LoVo (cell line): ENCODE measurements at regions not wholly inside any gene's neighbourhood (a gene's known extent, or its start where the extent isn't known, plus 50 kb on each side); places are given as distances from the start of the nearest gene placed in this dataset.
"Not testable (repeated sequence)": the region's sequence is repeated elsewhere in the genome, so short reads cannot be mapped to it uniquely, and the experiment has no call there.

Source experiments
- DNase-seq: peaks from one replicate; pipeline ENCODE4 v3.0.0-alpha.2; 2016; ENCODE audit warnings: low spot score

DNA sequence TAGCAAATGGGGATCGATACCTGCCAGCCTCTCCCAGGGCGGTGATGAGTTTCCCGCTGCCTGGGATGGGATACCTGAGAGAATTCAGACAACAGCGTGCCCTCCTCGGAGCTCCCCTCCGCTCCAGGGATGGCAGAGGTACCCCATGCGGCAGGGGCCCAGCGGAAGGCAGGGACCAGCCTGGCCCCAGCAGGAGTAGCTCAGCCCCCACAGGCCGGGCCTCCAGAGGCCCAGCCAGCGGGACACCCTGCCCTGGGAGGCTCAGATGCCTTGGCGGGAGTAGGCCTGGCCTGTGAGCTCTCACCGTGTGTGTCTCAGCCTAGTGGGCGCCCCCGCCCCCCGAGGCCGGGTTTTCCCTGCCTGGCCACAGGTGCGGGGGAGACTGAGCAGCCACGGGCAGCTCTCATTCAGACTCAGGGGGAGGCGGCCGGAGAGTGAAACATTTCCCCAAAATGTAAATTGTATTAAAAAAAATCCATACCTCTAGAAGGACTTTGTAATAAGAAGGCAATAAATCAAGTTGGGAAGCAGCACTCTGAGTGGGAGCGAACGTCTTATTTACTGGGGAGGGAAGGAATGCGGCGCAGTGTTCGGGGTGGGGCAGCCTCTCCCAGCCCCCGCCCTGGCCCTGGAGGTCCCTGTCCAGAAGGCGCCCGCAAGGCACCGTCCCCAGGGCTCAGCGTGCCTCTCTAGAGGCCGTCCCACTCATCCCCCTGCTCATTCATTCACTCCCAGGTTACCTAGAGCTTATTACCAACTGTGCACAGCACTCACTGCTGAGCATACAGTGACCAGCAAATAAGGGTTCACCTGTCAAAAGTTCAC is 888.0 kb downstream of the BRD1 start:
- DNase-seq = no peak

DNA sequence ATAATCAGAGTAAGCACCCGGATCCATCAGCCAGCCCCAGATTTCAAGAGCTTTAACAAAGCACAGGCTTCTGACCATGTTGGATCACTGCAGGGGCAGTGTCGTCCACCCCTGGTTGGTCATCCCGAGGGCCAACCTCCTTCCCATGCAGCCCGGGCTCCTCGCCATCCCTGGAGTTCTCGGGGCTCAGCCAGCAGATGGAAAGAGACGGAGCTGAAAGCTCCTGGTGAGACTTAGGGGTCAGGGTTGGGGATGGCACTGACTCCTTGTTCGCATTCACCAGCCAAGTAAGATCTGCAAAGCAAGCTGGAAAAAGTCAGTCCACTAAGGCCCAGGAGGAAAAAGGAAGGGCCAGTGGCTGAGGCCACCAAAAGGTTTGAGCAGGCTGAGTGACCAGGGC is 888.9 kb downstream of the BRD1 start:
- DNase-seq = no peak

DNA sequence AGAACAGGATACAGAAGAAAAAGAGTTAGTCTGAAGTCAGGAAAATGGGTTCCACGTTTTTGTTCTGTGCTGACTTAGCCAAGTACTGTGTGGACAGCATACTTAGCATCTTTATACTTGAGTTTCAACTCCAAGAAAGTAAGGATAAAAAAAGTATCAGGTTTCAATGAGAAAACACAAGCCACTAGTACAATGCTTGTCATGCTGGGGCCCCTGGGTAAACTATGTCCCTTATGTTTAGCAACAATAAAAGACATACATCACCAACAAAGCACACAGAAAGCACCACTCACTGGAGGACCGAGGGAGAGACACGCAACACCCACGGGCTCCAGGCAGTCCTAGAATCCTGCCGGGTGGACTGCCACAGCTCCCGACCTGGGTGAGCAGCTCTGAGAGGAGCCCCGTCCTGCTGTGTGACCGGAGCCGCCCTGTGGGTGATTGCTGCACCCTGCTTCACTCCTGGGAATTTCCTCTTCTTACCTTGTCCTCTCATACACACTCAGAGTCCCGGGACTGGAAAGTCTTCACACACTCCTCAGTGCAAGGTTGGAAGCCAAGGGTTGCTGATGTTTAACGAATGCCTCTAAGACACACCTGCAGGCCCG is 890.5 kb downstream of the BRD1 start:
- no peak for DNase-seq

DNA sequence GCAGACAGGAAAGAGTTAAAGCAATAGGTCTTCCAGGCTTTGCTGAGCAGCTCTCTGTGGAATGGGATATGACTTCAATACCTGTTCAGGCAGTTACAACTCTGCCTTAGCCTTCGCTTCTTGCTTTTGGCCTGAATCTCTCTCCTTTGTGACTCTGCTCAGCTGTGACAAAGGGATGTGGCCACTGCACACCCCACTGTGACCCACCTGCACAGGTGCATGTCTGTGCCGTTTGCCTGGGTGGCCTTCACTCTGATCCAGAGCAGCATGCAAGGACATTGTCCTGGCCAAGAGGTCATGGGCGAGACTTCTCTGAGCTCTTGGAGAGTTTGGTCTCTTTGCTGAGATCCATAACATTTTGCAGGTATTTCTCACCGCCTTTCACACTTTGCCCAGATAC is 891.3 kb downstream of the BRD1 start:
- no peak for DNase-seq

DNA sequence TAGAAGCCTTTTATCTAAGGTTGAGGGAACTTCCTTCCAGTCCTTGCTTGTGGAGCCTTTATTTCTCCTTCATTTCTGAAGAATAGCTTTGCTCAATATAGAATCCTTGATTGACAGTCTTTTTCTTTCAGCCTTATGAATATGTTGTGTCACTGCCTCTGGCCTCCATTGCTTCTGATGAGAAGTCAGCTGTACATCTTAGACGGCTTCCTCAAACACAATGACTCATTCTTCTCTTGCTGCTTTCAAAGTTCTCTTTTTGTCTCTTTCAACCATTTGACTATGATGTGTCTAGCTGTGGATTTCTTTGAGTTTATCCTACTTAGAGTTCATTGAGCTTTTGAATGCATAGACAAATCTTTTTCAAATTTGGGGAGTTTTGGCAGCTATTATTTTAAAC is 893.2 kb downstream of the BRD1 start:
- DNase-seq = no peak

DNA sequence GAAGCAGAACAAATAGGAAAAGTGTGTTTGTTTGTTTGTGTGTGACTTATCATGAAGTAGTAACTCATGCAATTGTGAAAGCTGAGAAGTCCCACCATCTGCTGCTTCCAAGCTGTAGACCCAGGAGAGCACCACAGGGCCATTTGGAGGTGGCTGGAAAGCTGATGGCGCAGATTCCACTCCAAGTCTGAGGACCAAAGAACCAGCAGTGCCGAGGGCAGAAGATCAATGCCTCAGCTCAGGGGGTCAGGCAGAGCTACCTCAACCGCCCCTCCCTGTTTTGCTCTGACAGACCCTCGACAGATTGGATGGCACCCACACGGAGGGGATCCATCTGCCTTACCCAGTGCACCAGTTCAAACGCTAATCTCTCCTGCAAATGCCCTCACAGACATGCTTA is 896.2 kb downstream of the BRD1 start:
- no peak for DNase-seq

DNA sequence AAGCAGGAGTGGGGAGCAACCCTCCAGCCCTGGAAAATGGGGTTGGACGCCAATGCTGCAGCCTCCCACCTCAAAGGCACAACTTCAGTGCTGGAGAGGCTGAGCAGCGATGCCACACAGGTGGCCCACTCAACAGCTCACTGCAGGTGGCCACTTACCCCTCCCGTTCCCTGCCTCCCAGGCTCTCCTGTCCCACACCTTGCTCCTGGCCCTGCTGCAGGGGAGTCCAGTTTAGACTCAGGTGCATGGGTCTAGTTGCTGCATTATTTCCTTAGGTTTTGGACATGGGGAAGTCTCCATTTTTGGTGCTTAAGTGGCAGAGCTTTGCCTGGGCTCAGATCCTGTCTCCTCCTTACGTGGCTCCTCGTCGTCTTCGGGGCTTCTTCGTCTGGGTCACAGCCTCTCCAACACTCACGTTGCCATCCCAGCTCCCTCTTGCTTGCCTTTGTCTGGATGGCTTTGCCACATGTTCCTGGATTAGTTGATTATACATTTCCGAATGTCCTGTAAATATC is 898.3 kb downstream of the BRD1 start:
- DNase-seq = no peak

DNA sequence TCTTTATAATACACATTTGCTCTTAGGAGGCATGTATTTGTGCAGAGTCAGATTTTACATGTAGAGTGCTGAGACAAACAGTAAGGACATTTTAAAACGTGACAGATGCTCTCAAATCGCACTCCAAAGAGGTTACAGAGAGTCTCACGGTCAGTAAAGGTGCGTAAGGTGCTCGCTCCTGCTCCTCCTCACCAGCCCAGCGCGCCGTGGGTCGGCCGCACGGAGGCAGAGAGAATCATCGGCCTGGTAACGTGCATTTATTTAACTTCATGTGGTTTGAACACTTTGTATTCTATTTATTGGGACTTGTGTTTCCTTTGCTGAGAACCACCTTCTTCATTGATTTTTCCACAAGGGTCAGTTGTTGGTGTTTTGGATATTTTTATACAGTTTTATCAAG is 900.1 kb downstream of the BRD1 start:
- no peak for DNase-seq

DNA sequence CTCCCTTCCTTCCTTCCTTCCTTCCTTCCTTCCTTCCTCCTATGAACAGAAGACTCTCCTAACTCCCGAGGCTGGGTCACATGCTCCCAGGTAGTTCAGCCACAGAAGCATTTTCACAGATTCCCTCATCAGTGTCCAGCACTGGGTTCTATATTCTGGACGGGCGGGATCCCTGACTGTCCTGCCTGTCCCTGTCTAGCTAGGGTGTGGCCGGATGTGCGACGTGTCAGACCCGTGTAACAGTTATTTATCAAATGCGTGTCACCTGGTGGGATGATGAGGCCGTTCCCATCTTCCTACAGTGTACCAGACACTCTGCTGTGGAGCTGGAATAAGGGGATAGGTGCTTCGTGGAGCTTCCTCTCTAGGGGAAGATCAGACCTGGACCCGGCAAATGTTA is 901.0 kb downstream of the BRD1 start:
- DNase-seq = no peak

DNA sequence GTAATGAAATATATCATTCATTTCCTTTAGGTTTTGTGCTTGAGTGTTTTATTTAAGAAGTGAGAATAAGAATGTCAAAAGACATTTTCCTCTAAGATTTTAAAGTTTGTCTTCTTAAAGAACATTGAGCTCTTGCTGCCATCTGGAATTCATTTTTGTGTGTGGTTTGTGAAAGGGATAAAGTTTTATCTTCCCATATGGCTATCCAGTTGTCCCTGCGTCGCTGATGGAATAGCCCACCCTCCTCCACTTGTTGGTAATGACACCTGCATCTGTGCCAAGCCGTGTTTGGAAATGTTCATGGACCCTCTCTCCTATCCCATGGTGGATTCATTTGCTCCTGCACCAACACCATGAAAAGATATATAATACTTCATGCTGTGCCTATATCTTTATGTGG is 901.5 kb downstream of the BRD1 start:
- no peak for DNase-seq

- no peak for DNase-seq
These were observed 902.2 kb downstream of the BRD1 start for GRCh38 chr22:48925450-48925849.

DNA sequence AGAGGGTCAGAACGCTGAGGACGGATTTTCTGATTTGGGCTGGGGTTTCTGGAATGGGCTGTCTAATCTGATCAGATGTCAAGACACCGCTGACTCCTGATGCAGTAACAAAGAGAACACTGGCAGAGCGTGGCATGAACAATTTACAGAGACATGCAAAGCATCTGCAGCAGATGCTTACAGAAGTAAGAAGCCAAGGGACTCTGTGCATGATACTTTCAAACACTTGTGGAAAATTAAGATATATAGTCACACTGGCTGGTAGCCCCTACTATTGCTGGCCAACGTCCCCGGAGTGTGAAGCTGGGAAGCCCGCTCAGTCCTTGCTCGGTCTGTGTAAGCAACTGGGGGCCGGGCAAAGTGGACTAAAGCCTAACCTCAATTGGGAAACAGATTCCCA is 903.7 kb downstream of the BRD1 start:
- no peak for DNase-seq

DNA sequence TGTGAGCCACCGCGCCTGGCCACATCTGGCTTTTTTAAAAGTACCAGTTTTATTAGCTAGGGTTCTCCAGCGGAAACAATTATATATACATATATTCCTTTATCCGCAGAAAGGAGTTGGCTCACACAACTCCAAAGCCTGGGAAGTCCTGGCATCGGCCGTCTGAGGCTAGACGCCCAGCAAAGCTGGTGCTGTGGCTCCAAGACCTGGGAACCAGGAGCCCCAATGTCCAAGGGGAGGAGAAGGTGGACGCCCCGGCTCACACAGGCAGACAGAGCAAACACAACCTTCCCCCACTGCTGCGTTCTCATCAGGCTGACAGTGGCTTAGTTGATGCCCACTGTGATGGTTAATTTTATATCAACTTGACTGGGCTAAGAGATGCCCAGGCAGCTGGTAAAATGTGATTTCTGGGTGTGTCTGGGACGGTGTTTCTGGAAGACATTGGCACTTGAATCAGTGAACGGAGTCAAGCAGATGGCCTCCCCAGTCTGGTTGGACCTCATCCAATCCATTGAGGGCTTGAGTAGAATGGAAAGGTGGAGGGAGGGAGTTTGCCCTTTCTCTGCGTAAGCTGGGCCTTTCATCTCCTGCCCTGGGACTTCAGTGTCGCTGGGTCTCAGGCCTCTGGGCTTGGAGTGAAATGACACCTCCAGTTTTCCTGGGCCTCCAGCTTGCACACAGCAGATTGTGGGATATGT is 904.4 kb downstream of the BRD1 start:
- no peak for DNase-seq

GRCh38 chr22:48921411-48921903 is 906.2 kb downstream of the BRD1 start:
- DNase-seq = no peak

DNA sequence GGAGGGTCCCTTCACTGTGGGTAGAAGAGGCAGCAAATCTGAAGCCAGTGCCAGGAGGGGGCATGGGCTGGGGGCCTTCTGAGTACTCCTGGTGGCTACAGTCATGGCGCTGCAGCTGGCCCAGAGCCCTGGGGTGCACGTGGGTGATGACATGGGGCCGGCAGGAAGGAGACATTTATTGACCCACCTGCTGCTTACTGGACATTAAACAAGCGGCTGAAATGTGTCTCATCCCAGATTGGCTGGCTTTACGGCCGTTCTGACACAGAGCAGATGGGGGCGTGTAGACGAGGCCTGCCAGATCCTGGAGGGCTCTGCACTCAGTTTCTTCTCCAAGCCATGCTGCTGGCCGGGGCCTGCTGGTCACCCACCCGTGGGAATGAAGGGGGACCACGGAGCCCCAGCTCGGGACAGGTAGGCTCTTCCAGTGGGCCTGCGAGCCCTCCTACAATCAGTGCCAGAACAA is 906.9 kb downstream of the BRD1 start:
- DNase-seq = no peak

DNA sequence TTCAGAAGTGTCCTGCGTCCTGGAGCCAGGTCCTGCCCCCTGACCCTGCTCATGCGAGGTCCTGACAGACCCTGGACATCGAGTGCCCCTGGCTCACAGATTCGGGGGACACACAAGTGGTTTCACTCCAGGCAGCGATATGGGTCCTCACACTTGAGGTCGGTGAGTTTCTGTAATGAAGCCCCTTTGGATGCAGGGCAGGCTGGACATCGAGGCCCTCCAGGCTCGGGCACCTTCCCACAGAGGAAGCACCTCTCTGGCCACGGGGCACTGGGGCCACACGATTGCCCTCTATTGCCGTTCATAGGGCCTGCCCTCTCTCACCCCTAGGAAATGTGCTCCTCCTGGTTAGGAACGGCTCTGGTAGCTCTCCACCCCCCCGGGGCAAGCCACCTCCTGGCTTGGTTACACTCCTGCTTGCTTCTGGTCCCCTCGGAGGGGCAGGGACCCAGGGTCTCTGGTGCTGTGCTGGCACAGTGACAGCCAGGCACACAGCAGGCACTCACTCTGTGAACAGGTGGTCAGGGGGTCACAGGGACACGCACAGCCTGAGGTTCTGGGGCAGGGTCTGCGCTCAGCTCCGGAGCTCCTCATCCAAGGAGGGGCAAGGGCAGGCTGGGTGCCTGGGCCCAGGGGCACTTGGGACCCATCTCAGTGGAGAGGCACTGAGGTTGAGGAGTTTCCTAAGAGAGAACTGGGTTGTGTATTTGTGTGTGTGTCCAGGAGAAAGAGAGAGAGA is 907.7 kb downstream of the BRD1 start:
- no peak for DNase-seq

DNA sequence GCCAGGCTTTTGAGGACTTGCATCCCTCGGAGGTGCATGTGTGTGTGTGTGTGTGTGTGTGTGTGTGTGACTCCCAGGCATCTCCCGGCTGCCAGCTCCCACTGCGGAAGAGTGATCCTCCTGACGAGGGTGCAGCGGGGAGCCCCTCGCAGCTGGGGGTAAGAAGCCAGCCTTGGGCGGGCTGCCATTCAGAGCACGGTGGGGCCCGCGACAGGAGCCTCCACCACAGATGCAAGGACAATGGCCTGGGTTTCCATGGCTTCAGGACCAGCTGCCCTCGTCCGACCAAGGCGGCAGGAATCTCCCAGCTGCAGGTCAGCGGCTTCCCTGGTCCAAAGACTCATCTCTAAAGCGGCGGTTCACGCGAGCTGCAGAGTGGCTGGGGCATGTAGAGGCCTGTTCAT is 908.5 kb downstream of the BRD1 start:
- no peak for DNase-seq

- DNase-seq = no peak
These were observed 909.0 kb downstream of the BRD1 start for GRCh38 chr22:48918585-48919186.

DNA sequence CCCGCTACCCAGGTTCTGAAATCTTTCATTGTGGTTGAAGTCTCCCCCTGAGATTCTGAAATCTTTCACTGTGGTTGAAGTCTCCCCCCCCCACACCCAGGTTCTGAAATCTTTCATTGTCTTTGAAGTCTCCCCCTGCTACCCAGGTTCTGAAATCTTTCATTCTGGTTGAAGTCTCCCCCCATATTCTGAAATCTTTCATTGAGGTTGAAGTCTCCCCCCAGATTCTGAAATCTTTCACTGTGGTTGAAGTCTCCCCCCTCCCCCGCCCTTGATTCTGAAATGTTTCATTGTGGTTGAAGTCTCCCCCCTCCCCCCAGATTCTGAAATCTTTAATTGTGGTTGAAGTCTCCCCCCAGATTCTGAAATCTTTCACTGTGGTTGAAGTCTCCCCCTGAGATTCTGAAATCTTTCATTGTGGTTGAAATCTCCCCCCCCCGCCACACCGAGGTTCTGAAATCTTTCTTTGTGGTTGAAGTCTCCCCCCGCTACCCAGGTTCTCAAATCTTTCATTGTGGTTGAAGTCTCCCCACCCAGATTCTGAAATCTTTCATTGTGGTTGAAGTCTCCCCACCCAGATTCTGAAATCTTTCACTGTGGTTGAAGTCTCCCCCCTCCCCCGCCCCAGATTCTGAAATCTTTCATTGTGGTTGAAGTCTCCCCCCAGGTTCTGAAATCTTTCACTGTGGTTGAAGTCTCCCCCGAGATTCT is 915.2 kb downstream of the BRD1 start:
- DNase-seq = not testable (repeated sequence)

GRCh38 chr22:48911647-48912046 is 916.0 kb downstream of the BRD1 start:
- not testable (repeated sequence) for DNase-seq

DNA sequence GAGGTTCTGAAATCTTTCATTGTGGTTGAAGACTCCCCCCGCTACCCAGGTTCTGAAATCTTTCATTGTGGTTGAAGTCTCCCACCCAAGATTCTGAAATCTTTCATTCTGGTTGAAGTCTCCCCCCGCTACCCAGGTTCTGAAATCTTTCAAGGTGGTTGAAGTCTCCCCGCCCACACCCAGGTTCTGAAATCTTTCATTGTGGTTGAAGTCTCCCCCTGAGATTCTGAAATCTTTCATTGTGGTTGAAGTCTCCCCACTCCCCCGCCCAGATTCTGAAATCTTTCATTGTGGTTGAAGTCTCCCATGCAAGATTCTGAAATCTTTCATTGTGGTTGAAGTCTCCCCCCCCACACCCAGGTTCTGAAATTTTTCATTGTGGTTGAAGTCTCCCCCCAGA is 916.6 kb downstream of the BRD1 start:
- DNase-seq = not testable (repeated sequence)
